ENCODE measurements at regions not wholly inside any gene's neighbourhood (a gene's known extent, or its start where the extent isn't known, plus 50 kb on each side); places are given as distances from the start of the nearest gene placed in this dataset.

DNA sequence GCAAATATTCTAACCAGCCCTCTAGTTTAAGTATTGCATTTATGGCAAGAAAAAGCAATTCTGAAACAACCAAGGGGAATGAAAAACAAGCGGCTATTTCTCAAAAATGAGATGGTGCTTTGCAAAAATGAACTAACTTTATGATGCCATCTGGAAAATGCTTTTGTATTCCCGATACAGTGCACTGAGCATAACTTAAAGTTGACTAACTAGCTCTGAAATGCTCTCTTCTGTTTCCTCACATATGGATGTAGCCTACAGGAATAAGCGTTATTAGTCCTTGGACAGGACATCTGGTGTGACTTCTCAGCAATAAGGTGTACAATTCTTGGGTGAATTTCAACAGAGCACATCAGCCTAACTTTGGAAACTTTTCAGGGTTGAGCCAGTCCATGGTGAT is 228.2 kb upstream of the DDI1 start:
- Histone ChIP-seq H3K9ac (ENCODE audit: insufficient read depth, low read length, poor library complexity, severe bottlenecking) (no peak overlapping the region), H3K9me3 (replicated peaks in 1 of 2; ENCODE audit: control insufficient read depth in 1 of 2, insufficient read depth in 1 of 2, low read length in 2 of 2) (no peaks in the 10 kb centered on the region), H3K4me2 (replicated peaks; ENCODE audit: extremely low read depth, low read length, poor library complexity, severe bottlenecking) (no peak overlapping the region), H3K4me3 (replicated peaks in 1 of 3; ENCODE audit: low read depth in 2 of 3, low read length in 3 of 3) (no peak overlapping the region), H3K79me2 (ENCODE audit: insufficient read depth, low read length) (no peaks in the 10 kb centered on the region), H3K27me3 (ENCODE audit: control insufficient read depth in 2 of 2, insufficient read depth in 2 of 2, low read length in 2 of 2) (no peaks in the 10 kb centered on the region), H3K36me3 (replicated peaks in 1 of 2; ENCODE audit: control insufficient read depth in 1 of 2, insufficient read depth in 2 of 2, low read length in 2 of 2) (no peaks in the 10 kb centered on the region), H4K20me1 (ENCODE audit: insufficient read depth, low read length) (no peaks in the 10 kb centered on the region), H2AFZ (ENCODE audit: insufficient read depth, low read depth, low read length, poor library complexity, severe bottlenecking) (no peak overlapping the region), H3K4me1 (ENCODE audit: control insufficient read depth in 1 of 2, insufficient read depth in 2 of 2, low read length in 2 of 2) (no peaks in the 10 kb centered on the region), H3K27ac (ENCODE audit: low read depth in 1 of 2, low read length in 2 of 2) (no peak overlapping the region)
- H3K4me3 Mint-ChIP-seq, result no peak overlapping the region
- H3K4me1 Mint-ChIP-seq, result no peaks in the 10 kb centered on the region
- no peaks in the 10 kb centered on the region for H3K36me3 Mint-ChIP-seq
- H3K27ac Mint-ChIP-seq, result no peak overlapping the region
- TF ChIP-seq, protein P1, sequence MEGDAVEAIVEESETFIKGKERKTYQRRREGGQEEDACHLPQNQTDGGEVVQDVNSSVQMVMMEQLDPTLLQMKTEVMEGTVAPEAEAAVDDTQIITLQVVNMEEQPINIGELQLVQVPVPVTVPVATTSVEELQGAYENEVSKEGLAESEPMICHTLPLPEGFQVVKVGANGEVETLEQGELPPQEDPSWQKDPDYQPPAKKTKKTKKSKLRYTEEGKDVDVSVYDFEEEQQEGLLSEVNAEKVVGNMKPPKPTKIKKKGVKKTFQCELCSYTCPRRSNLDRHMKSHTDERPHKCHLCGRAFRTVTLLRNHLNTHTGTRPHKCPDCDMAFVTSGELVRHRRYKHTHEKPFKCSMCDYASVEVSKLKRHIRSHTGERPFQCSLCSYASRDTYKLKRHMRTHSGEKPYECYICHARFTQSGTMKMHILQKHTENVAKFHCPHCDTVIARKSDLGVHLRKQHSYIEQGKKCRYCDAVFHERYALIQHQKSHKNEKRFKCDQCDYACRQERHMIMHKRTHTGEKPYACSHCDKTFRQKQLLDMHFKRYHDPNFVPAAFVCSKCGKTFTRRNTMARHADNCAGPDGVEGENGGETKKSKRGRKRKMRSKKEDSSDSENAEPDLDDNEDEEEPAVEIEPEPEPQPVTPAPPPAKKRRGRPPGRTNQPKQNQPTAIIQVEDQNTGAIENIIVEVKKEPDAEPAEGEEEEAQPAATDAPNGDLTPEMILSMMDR (IDR thresholded peaks at IDR 0.05), result no peak
- 100% methylated on average over 3 of the region's 3 CpGs for WGBS (ENCODE audit: insufficient coverage)
- DNase-seq, result no peak
- peaks cover 0 to 2% (median 0%) of the 10 kb centered on the region in 7 donors for H3K9me3 Mint-ChIP-seq
- intact Hi-C loops (cut with micrococcal nuclease), result no loop called here
- H3K27me3 Mint-ChIP-seq (ENCODE audit: low read depth in 3 of 3), result peaks cover 0 to 3% (median 3%) of the 10 kb centered on the region in 3 donors

DNA sequence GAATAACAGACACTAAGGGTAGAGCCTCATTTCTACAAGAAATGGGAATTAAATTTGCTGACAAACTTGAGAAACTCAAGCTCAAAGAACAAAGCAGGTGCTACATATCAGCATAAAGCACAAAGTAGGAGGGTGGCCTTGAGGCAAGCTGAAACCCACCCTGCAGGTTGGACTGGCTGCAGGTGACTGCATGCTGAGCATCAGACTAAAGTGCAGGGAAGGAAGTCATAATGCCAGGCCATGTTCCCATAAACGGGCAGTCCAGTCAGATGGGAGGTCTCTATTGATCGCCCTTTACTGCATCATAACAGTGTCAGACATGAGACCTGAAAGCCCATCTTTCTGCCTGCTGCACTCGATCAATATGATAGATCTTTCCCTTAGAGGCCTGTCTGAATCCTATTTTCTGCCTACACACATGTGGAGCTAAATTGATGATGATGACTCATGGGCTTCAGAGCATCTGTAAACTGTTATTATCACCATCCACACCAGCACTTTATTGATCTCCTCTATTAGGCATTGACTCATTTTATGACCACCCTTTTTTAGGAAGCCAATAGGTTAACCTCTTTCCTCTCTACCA is 224.5 kb upstream of the DDI1 start:
- Histone ChIP-seq H4K20me1 (ENCODE audit: insufficient read depth, low read length) (no peaks in the 10 kb centered on the region), H3K4me1 (ENCODE audit: control insufficient read depth in 1 of 2, insufficient read depth in 2 of 2, low read length in 2 of 2) (no peaks in the 10 kb centered on the region), H3K4me3 (replicated peaks in 1 of 3; ENCODE audit: low read depth in 2 of 3, low read length in 3 of 3) (no peak overlapping the region), H3K27me3 (ENCODE audit: control insufficient read depth in 2 of 2, insufficient read depth in 2 of 2, low read length in 2 of 2) (no peaks in the 10 kb centered on the region), H3K27ac (ENCODE audit: low read depth in 1 of 2, low read length in 2 of 2) (no peak overlapping the region), H3K79me2 (ENCODE audit: insufficient read depth, low read length) (no peaks in the 10 kb centered on the region), H3K4me2 (replicated peaks; ENCODE audit: extremely low read depth, low read length, poor library complexity, severe bottlenecking) (no peak overlapping the region), H3K9me3 (replicated peaks in 1 of 2; ENCODE audit: control insufficient read depth in 1 of 2, insufficient read depth in 1 of 2, low read length in 2 of 2) (no peaks in the 10 kb centered on the region), H3K36me3 (replicated peaks in 1 of 2; ENCODE audit: control insufficient read depth in 1 of 2, insufficient read depth in 2 of 2, low read length in 2 of 2) (no peaks in the 10 kb centered on the region), H3K9ac (ENCODE audit: insufficient read depth, low read length, poor library complexity, severe bottlenecking) (no peak overlapping the region), H2AFZ (ENCODE audit: insufficient read depth, low read depth, low read length, poor library complexity, severe bottlenecking) (no peak overlapping the region)
- Mint-ChIP-seq H3K27ac (no peak overlapping the region), H3K4me1 (no peaks in the 10 kb centered on the region), H3K27me3 (ENCODE audit: low read depth in 3 of 3) (peaks cover 0 to 3% (median 0%) of the 10 kb centered on the region in 3 donors), H3K9me3 (peaks cover 0 to 2% (median 0%) of the 10 kb centered on the region in 7 donors), H3K36me3 (no peaks in the 10 kb centered on the region), H3K4me3 (no peak overlapping the region)
- intact Hi-C loops (cut with micrococcal nuclease), result no loop called here
- no peak for DNase-seq
- 80% methylated on average over 3 of the region's 3 CpGs for WGBS (ENCODE audit: insufficient coverage)
- TF ChIP-seq, protein P1 (IDR thresholded peaks at IDR 0.05), result no peak
